HCT116 (cell line): ENCODE measurements at regions not wholly inside any gene's neighbourhood (a gene's known extent, or its start where the extent isn't known, plus 50 kb on each side); places are given as distances from the start of the nearest gene placed in this dataset.

Experiments used
- ATAC-seq: fragments of 200-7000 bp; cut with Tn5 transposase; 2 replicates; pipeline ENCODE4 v1.9.1; 2020; ENCODE audit warnings: mild to moderate bottlenecking, moderate library complexity
- BruUV-seq: library from RNA; stranded (reverse); fragments of 400-500 nt; replicated peaks from 2 replicates; lab custom pipeline; 2021; lab: Mats Ljungman, UMichigan
- CTCF ChIA-PET: fragments of 300-600 bp; sonication (Branson Sonifier 250); formaldehyde crosslinking; loops from one replicate; lab custom pipeline; 2021; ENCODE audit warnings: antibody characterized with exemption; lab: Charles Lee
- POLR2A ChIA-PET: fragments of 300-600, 350-600 bp; sonication (Branson Sonifier 250); formaldehyde crosslinking; loops from one replicate; lab custom pipeline; 2021; ENCODE audit warnings: antibody characterized with exemption; lab: Charles Lee
- RAD21 ChIA-PET, 2 experiments: fragments of 300-600 bp; sonication (Branson Sonifier 250); formaldehyde crosslinking; loops; one replicate each; lab custom pipeline; 2023; ENCODE audit warnings: low total read pairs in 2 of 2; ENCODE audit not compliant: uncharacterized antibody in 2 of 2, unreplicated experiment in 2 of 2, low non-redundant PET in 1 of 2; lab: Charles Lee
- DNase-seq: peaks from one replicate; pipeline ENCODE4 v3.0.0-alpha.2; 2010; ENCODE audit warnings: low read depth, low spot score
- H2AFZ ChIP-seq: fragments of 200-600 bp; shearing (Covaris generic), sonication (generic); 2 replicates; pipeline ENCODE4 v1.6.1; 2017; ENCODE audit warnings: low read depth, mixed run types, mixed read lengths, antibody characterized with exemption, low read length; ENCODE audit not compliant: poor library complexity, severe bottlenecking
- H3K27ac ChIP-seq: 2 replicates; pipeline ENCODE4 v1.5.1; 2012; ENCODE audit warnings: low read depth, low read length
- H3K27me3 ChIP-seq: fragments of 200-600 bp; sonication (generic); 2 replicates; pipeline ENCODE4 v1.6.1; 2016; ENCODE audit warnings: mixed run types, low read length, mixed read lengths; ENCODE audit not compliant: insufficient read depth
- H3K36me3 ChIP-seq, 2 experiments: fragments of 200-500 bp in 1 of 2; fragments of 200-600 bp in 1 of 2; sonication (Bioruptor generic) in 1 of 2; sonication (generic) in 1 of 2; 2 replicates each; pipeline versions ENCODE4 v1.5.1 to v1.6.1; 2014 to 2016; ENCODE audit warnings: low read length in 2 of 2, inconsistent platforms in 1 of 2, mixed read lengths in 1 of 2, mixed run types in 1 of 2; ENCODE audit not compliant: insufficient read depth in 2 of 2, control insufficient read depth in 1 of 2
- H3K4me1 ChIP-seq, 2 experiments: fragments of 200-600 bp in 1 of 2; sonication (generic) in 1 of 2; 2 replicates each; pipeline versions ENCODE4 v1.5.1 to v1.6.1; 2012 to 2017; ENCODE audit warnings: low read length in 2 of 2, inconsistent platforms in 1 of 2, mild to moderate bottlenecking in 1 of 2, mixed read lengths in 1 of 2, mixed run types in 1 of 2, moderate library complexity in 1 of 2; ENCODE audit not compliant: insufficient read depth in 2 of 2, control insufficient read depth in 1 of 2
- H3K4me2 ChIP-seq: fragments of 200-600 bp; sonication (generic); 2 replicates; pipeline ENCODE4 v1.6.1; 2017; ENCODE audit warnings: mixed run types, low read length, mixed read lengths
- H3K4me3 ChIP-seq, 2 experiments: fragments of 200-600 bp in 1 of 2; sonication (generic) in 1 of 2; replicated peaks in 1 of 2; 2 replicates each; pipeline ENCODE4 v1.5.1; 2011 to 2016; ENCODE audit warnings: low read length in 2 of 2, control low read depth in 1 of 2, low read depth in 1 of 2, mild to moderate bottlenecking in 1 of 2, mixed read lengths in 1 of 2, mixed run types in 1 of 2
- H3K79me2 ChIP-seq: fragments of 200-600 bp; sonication (generic); 2 replicates; pipeline ENCODE4 v1.6.1; 2017; ENCODE audit warnings: mild to moderate bottlenecking, mixed run types, low read length, moderate library complexity, mixed read lengths; ENCODE audit not compliant: insufficient read depth
- H3K9ac ChIP-seq: fragments of 200-600 bp; sonication (generic); 2 replicates; pipeline ENCODE4 v1.6.1; 2016; ENCODE audit warnings: low read length, mixed read lengths
- H3K9me2 ChIP-seq: fragments of 200-600 bp; sonication (generic), shearing (Covaris generic); 2 replicates; pipeline ENCODE4 v1.6.1; 2017; ENCODE audit warnings: mixed run types, mild to moderate bottlenecking, moderate library complexity; ENCODE audit not compliant: insufficient read depth
- H3K9me3 ChIP-seq, 2 experiments: fragments of 200-500 bp in 1 of 2; fragments of 200-600 bp in 1 of 2; sonication (Bioruptor generic) in 1 of 2; sonication (generic) in 1 of 2; 2 replicates each; pipeline ENCODE4 v1.6.1; 2014 to 2017; ENCODE audit warnings: low read length in 2 of 2, mixed read lengths in 2 of 2, inconsistent platforms in 1 of 2, low read depth in 1 of 2, mild to moderate bottlenecking in 1 of 2, mixed run types in 1 of 2, moderate library complexity in 1 of 2; ENCODE audit not compliant: control insufficient read depth in 1 of 2, insufficient read depth in 1 of 2
- H4K20me1 ChIP-seq: fragments of 200-600 bp; sonication (generic), shearing (Covaris generic); 2 replicates; pipeline ENCODE4 v1.6.1; 2017; ENCODE audit warnings: mixed run types, mild to moderate bottlenecking, moderate library complexity; ENCODE audit not compliant: insufficient read depth
- ATF3 ChIP-seq: IDR thresholded peaks from 2 replicates; pipeline ENCODE4 v1.6.1; 2012
- EGR1 ChIP-seq: IDR thresholded peaks from 2 replicates; pipeline ENCODE4 v1.6.1; 2012; ENCODE audit warnings: low read depth
- ELF1 ChIP-seq: IDR thresholded peaks from 2 replicates; pipeline ENCODE4 v1.6.1; 2012; ENCODE audit warnings: low read depth, borderline replicate concordance
- EZH2phosphoT487 ChIP-seq: fragments of 200-600 bp; IDR thresholded peaks from 2 replicates; pipeline ENCODE4 v1.6.1; 2018; ENCODE audit warnings: antibody characterized with exemption, borderline replicate concordance
- POLR2A ChIP-seq: IDR thresholded peaks from 2 replicates; pipeline ENCODE4 v1.7.0; 2011; ENCODE audit warnings: borderline replicate concordance; ENCODE audit not compliant: insufficient read depth, insufficient read length; ENCODE audit errors: extremely low read depth
- POLR2AphosphoS5 ChIP-seq: IDR thresholded peaks from 2 replicates; pipeline ENCODE4 v1.6.1; 2011; ENCODE audit warnings: mild to moderate bottlenecking, low read depth, low read length, moderate library complexity
- SRF ChIP-seq: IDR thresholded peaks from 2 replicates; pipeline ENCODE4 v1.6.1; 2012; ENCODE audit warnings: low read depth
- YY1 ChIP-seq: IDR thresholded peaks from 2 replicates; pipeline ENCODE4 v1.6.1; 2011; ENCODE audit warnings: low read length, low read depth, moderate library complexity, mild to moderate bottlenecking; ENCODE audit not compliant: insufficient replicate concordance; ENCODE audit errors: extremely low read depth
- ZBTB33 ChIP-seq: IDR thresholded peaks from 2 replicates; pipeline ENCODE4 v1.6.1; 2011; ENCODE audit warnings: mild to moderate bottlenecking, low read length, moderate library complexity; ENCODE audit not compliant: insufficient replicate concordance; ENCODE audit errors: extremely low read depth
- intact Hi-C: fragments of 100-400 bp; cut with micrococcal nuclease; formaldehyde crosslinking; loops from 2 replicates; pipeline ENCODE4 v1.10.0; 2022

- no peak overlapping the region for H3K4me2 ChIP-seq
- no peak for TF ChIP-seq YY1
- TF ChIP-seq POLR2A, result no peak
- no peak for TF ChIP-seq ATF3
- TF ChIP-seq ELF1, result no peak
- TF ChIP-seq EGR1, result no peak
- no peak for TF ChIP-seq POLR2AphosphoS5
- TF ChIP-seq ZBTB33, result no peak
- TF ChIP-seq EZH2phosphoT487, result no peak
- TF ChIP-seq SRF, result no peak
- POLR2A ChIA-PET, result no interaction called here
Observed at GRCh38 chr18:29056800-29057199, 879.9 kb upstream of the CDH2 start.

More at GRCh38 chr18:29056800-29057199, 879.9 kb upstream of the CDH2 start:
- Histone ChIP-seq H3K36me3 (no peaks in the 10 kb centered on the region), H3K4me3 (no peak overlapping the region), H3K9me2 (no peaks in the 10 kb centered on the region), H2AFZ (no peak overlapping the region), H3K79me2 (no peaks in the 10 kb centered on the region), H4K20me1 (no peaks in the 10 kb centered on the region), H3K27ac (no peak overlapping the region), H3K27me3 (no peaks in the 10 kb centered on the region), H3K4me1 (no peaks in the 10 kb centered on the region), H3K9me3 (no peaks in the 10 kb centered on the region; a peak in 1 of 4 replicates), H3K9ac (no peak overlapping the region)
- ATAC-seq, result no peak
- intact Hi-C loops, result no loop called here
- RAD21 ChIA-PET, result no interaction called here
- no peak for DNase-seq
- BruUV-seq, result no TSS peak
- CTCF ChIA-PET, result no interaction called here
